OCI-LY7 (cell line): ENCODE measurements at regions not wholly inside any gene's neighbourhood (a gene's known extent, or its start where the extent isn't known, plus 50 kb on each side); places are given as distances from the start of the nearest gene placed in this dataset.

ENCODE experiments used
- BruUV-seq: library from RNA; stranded (reverse); fragments of 400-500 nt; replicated peaks from 2 replicates; lab custom pipeline; 2021; lab: Mats Ljungman, UMichigan
- CTCF ChIA-PET: fragments of 300-600 bp; sonication (Branson Sonifier 250); formaldehyde crosslinking; loops from one replicate; lab custom pipeline; 2022; ENCODE audit warnings: antibody characterized with exemption; ENCODE audit not compliant: unreplicated experiment; lab: Charles Lee
- POLR2A ChIA-PET: fragments of 300-600 bp; sonication (Branson Sonifier 250); formaldehyde crosslinking; loops from one replicate; lab custom pipeline; 2022; ENCODE audit warnings: antibody characterized with exemption; lab: Charles Lee
- DNase-seq: peaks from one replicate; pipeline ENCODE4 v3.0.0-alpha.2; 2015; ENCODE audit warnings: low spot score
- H2AFZ ChIP-seq: fragments of 200-600 bp; sonication (generic), shearing (Covaris generic); 2 replicates; pipeline ENCODE4 v1.6.1; 2014; ENCODE audit warnings: mild to moderate bottlenecking, antibody characterized with exemption, low read length, moderate library complexity
- H3K27ac ChIP-seq: fragments of 200-600 bp; sonication (generic); 2 replicates; pipeline ENCODE4 v1.5.1; 2014; ENCODE audit warnings: mixed run types, low read depth, mild to moderate bottlenecking, moderate library complexity, low read length, inconsistent platforms; ENCODE audit not compliant: poor library complexity, severe bottlenecking
- H3K36me3 ChIP-seq: fragments of 200-600 bp; sonication (generic); 2 replicates; pipeline ENCODE4 v1.6.1; 2014; ENCODE audit warnings: mild to moderate bottlenecking, antibody characterized with exemption, low read length, moderate library complexity, mixed read lengths; ENCODE audit not compliant: insufficient read depth
- H3K4me1 ChIP-seq: fragments of 200-600 bp; sonication (generic); 2 replicates; pipeline ENCODE4 v1.5.1; 2014; ENCODE audit warnings: mild to moderate bottlenecking, low read length; ENCODE audit not compliant: insufficient read depth, poor library complexity, severe bottlenecking
- H3K4me2 ChIP-seq: fragments of 200-600 bp; sonication (generic); 2 replicates; pipeline ENCODE4 v1.6.1; 2014; ENCODE audit warnings: mild to moderate bottlenecking, low read length
- H3K4me3 ChIP-seq: fragments of 200-600 bp; sonication (generic); 2 replicates; pipeline ENCODE4 v1.5.1; 2014; ENCODE audit warnings: mild to moderate bottlenecking, low read depth, low read length; ENCODE audit not compliant: poor library complexity, severe bottlenecking
- H3K79me2 ChIP-seq: fragments of 200-600 bp; sonication (generic); 2 replicates; pipeline ENCODE4 v1.6.1; 2016; ENCODE audit warnings: low read depth, mild to moderate bottlenecking, low read length, moderate library complexity, mixed read lengths; ENCODE audit not compliant: insufficient read depth
- H3K9me2 ChIP-seq: fragments of 200-600 bp; sonication (generic); 2 replicates; pipeline ENCODE4 v1.6.1; 2016; ENCODE audit warnings: mild to moderate bottlenecking, low read length, mixed read lengths; ENCODE audit not compliant: insufficient read depth
- H3K9me3 ChIP-seq: fragments of 200-600 bp; sonication (generic); 2 replicates; pipeline ENCODE4 v1.6.1; 2014; ENCODE audit warnings: mild to moderate bottlenecking, mixed run types, low read length, mixed read lengths
- H4K20me1 ChIP-seq: fragments of 200-600 bp; sonication (generic); 2 replicates; pipeline ENCODE4 v1.6.1; 2014; ENCODE audit warnings: mild to moderate bottlenecking, antibody characterized with exemption, low read length, moderate library complexity, mixed read lengths; ENCODE audit not compliant: insufficient read depth
- CTCF ChIP-seq: fragments of 200-600 bp; sonication (generic); conservative IDR thresholded peaks from 2 replicates; pipeline ENCODE4 v1.5.1; 2014; ENCODE audit warnings: mild to moderate bottlenecking, antibody characterized with exemption, low read length, moderate library complexity, mixed read lengths
- EZH2phosphoT487 ChIP-seq: fragments of 200-600 bp; sonication (generic); IDR thresholded peaks from 2 replicates; pipeline ENCODE4 v1.6.1; 2018; ENCODE audit warnings: low read depth, borderline replicate concordance, mild to moderate bottlenecking, mixed run types, antibody characterized with exemption, low read length, moderate library complexity, mixed read lengths
- intact Hi-C: fragments of 100-400 bp; cut with micrococcal nuclease; formaldehyde crosslinking; loops from one replicate; pipeline ENCODE4 v1.10.0; 2022; ENCODE audit not compliant: unreplicated experiment

- no peak for TF ChIP-seq EZH2phosphoT487
- TF ChIP-seq CTCF, result no peak
- H3K9me2 ChIP-seq, result no peaks in the 10 kb centered on the region
- no peaks in the 10 kb centered on the region for H4K20me1 ChIP-seq
- no peak for DNase-seq
- CTCF ChIA-PET, result no interaction called here
- POLR2A ChIA-PET, result no interaction called here
- H2AFZ ChIP-seq, result no peak overlapping the region
- H3K36me3 ChIP-seq, result no peaks in the 10 kb centered on the region
- H3K79me2 ChIP-seq, result no peaks in the 10 kb centered on the region
- H3K4me3 ChIP-seq, result no peak overlapping the region
- H3K4me1 ChIP-seq, result no peaks in the 10 kb centered on the region
- H3K27ac ChIP-seq, result no peak overlapping the region
- intact Hi-C loops, result no loop called here
- no peaks in the 10 kb centered on the region for H3K9me3 ChIP-seq
- BruUV-seq, result no TSS peak
- H3K4me2 ChIP-seq, result no peak overlapping the region
These were observed 1920.5 kb upstream of the PCDH7 start for GRCh38 chr4:28799696-28800095.

GRCh38 chr4:28811025-28811424 lies 1909.1 kb upstream of the PCDH7 start:
- Histone ChIP-seq H2AFZ (no peak overlapping the region), H3K4me2 (no peak overlapping the region), H3K36me3 (no peaks in the 10 kb centered on the region), H4K20me1 (no peaks in the 10 kb centered on the region), H3K4me1 (no peaks in the 10 kb centered on the region), H3K4me3 (no peak overlapping the region), H3K9me3 (peaks cover 9% of the 10 kb centered on the region; the same call in 1 of the 2 replicates), H3K79me2 (no peaks in the 10 kb centered on the region), H3K9me2 (no peaks in the 10 kb centered on the region), H3K27ac (no peak overlapping the region)
- TF ChIP-seq EZH2phosphoT487 (no peak), CTCF (no peak)
- BruUV-seq, result no TSS peak
- no peak for DNase-seq
- CTCF ChIA-PET, result no interaction called here
- POLR2A ChIA-PET, result interaction anchor here (0.6 kb wide), 1 partner anchor 49 kb away, joined by 3 read pairs; no protein-coding TSS in a partner anchor
- intact Hi-C loops, result no loop called here

- no peaks in the 10 kb centered on the region for H3K4me1 ChIP-seq
- no peaks in the 10 kb centered on the region for H3K9me3 ChIP-seq
- H3K27ac ChIP-seq, result no peak overlapping the region
- no peaks in the 10 kb centered on the region for H3K79me2 ChIP-seq
- intact Hi-C loops, result no loop called here
- CTCF ChIA-PET, result no interaction called here
- POLR2A ChIA-PET, result no interaction called here
- no TSS peak for BruUV-seq
- H3K4me2 ChIP-seq, result no peak overlapping the region
- H3K36me3 ChIP-seq, result no peaks in the 10 kb centered on the region
- no peaks in the 10 kb centered on the region for H3K9me2 ChIP-seq
- H2AFZ ChIP-seq, result no peak overlapping the region
- no peak overlapping the region for H3K4me3 ChIP-seq
- H4K20me1 ChIP-seq, result no peaks in the 10 kb centered on the region
- TF ChIP-seq CTCF (no peak), EZH2phosphoT487 (no peak)
- no peak for DNase-seq
These were observed 1898.0 kb upstream of the PCDH7 start for GRCh38 chr4:28822163-28822562.
